ENCODE measurements at regions not wholly inside any gene's neighbourhood (a gene's known extent, or its start where the extent isn't known, plus 50 kb on each side); places are given as distances from the start of the nearest gene placed in this dataset.

- no peak for DNase-seq
Observed at GRCh38 chr12:84362552-84362897, 550.1 kb downstream of the SLC6A15 start.

- DNase-seq: no peak
Observed at GRCh38 chr12:84361651-84362551, 550.7 kb downstream of the SLC6A15 start.

- no peak for DNase-seq
Observed at GRCh38 chr12:84357314-84357713, 555.3 kb downstream of the SLC6A15 start.

- no peak for DNase-seq
Observed at GRCh38 chr12:84356224-84356623, 556.4 kb downstream of the SLC6A15 start.

- no peak for DNase-seq
Observed at GRCh38 chr12:84355561-84355960, 557.0 kb downstream of the SLC6A15 start.

GRCh38 chr12:84348582-84348981 is 564.0 kb downstream of the SLC6A15 start:
- no peak for DNase-seq

- DNase-seq: no peak
Observed at GRCh38 chr12:84341467-84342193, 571.0 kb downstream of the SLC6A15 start.

- DNase-seq: no peak
Observed at GRCh38 chr12:84336231-84336630, 576.4 kb downstream of the SLC6A15 start.

- no peak for DNase-seq
Observed at GRCh38 chr12:84329938-84330337, 582.7 kb downstream of the SLC6A15 start.

- DNase-seq: no peak
Observed at GRCh38 chr12:84315926-84316325, 596.7 kb downstream of the SLC6A15 start.

- DNase-seq: no peak
Observed at GRCh38 chr12:84313323-84313675, 599.3 kb downstream of the SLC6A15 start.

- DNase-seq: no peak
Observed at GRCh38 chr12:84308211-84308610, 604.4 kb downstream of the SLC6A15 start.

GRCh38 chr12:84305144-84305543 is 607.5 kb downstream of the SLC6A15 start:
- no peak for DNase-seq

GRCh38 chr12:84294246-84294645 is 618.4 kb downstream of the SLC6A15 start:
- no peak for DNase-seq

- DNase-seq: no peak
Observed at GRCh38 chr12:84290168-84290567, 622.4 kb downstream of the SLC6A15 start.

- no peak for DNase-seq
Observed at GRCh38 chr12:84277986-84278385, 634.6 kb downstream of the SLC6A15 start.

GRCh38 chr12:84276215-84276614 is 636.4 kb downstream of the SLC6A15 start:
- DNase-seq: no peak

- no peak for DNase-seq
Observed at GRCh38 chr12:84272324-84272723, 640.3 kb downstream of the SLC6A15 start.

- DNase-seq: no peak
Observed at GRCh38 chr12:84270470-84271140, 642.0 kb downstream of the SLC6A15 start.

- DNase-seq: no peak
Observed at GRCh38 chr12:84247931-84248330, 664.7 kb downstream of the SLC6A15 start.

GRCh38 chr12:84243686-84244085 is 668.9 kb downstream of the SLC6A15 start:
- DNase-seq: no peak

GRCh38 chr12:84222841-84223240 is 689.8 kb downstream of the SLC6A15 start:
- DNase-seq: no peak

GRCh38 chr12:84218406-84218805 is 694.2 kb downstream of the SLC6A15 start:
- no peak for DNase-seq

GRCh38 chr12:84201976-84202375 is 710.6 kb downstream of the SLC6A15 start:
- no peak for DNase-seq
